Activated T-cell treated with anti-CD3 and anti-CD28 coated beads for 48 hours (primary cell): ENCODE measurements at regions not wholly inside any gene's neighbourhood (a gene's known extent, or its start where the extent isn't known, plus 50 kb on each side); places are given as distances from the start of the nearest gene placed in this dataset.
"Not testable (repeated sequence)": the region's sequence is repeated elsewhere in the genome, so short reads cannot be mapped to it uniquely, and the experiment has no call there.

ENCODE experiments used
- DNase-seq: peaks from one replicate; pipeline ENCODE4 v3.0.0-alpha.2; 2020; ENCODE audit warnings: low read depth

- DNase-seq: no peak
These were observed 127.8 kb upstream of the CCDC180 start for GRCh38 chr9:97179616-97180015.

DNA sequence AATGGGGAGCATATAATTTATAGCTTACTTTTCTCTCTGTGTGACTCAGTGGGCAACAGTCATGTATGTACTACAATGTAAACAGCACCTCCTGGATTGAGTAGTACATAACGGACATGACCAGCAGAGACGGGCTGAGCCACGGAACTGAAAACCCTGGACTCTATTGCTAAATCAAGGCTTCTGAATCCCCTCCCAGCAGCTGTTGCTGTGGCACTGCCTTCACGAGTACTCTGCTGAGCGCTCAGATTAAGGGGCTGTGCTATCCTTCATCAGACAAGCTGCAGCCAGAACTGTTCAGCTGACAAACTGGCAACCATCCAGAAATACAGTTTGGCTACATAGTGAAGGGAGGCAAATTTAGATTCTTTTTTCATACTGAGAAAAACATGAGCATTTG lies 131.3 kb upstream of the CCDC180 start:
- no peak for DNase-seq

GRCh38 chr9:97168174-97168573 lies 129.2 kb upstream of the CTSV start:
- not testable (repeated sequence) for DNase-seq

DNA sequence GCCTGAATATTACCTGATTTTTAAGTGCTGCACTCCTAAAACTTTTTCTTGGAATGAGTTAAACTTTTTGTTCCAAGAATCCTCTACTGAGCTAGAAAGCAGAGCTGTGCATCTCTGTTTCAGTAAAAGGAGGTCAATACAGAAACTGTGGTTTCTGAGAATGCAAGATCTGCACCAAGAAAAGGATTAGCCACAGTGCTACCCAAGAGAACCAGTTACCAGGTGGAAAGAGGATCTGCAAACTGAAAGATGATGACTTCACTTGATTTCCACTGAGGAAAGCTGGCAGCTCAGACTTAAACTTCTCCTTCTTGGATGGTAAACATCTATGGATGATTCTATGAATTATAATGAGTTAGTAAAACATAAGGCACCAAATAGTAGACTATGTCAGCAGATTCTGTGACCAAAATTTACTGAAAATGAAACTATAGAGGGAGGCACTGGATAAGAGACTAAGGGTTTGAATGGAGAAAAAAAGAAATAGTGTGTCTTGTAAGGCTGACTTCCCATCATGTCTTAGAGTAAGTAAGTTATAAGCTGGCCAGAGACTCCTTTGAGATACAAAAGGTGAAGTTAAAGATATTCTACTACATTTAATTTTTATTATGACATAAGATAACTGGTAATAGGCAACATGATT lies 127.7 kb upstream of the CTSV start:
- DNase-seq: not testable (repeated sequence)

DNA sequence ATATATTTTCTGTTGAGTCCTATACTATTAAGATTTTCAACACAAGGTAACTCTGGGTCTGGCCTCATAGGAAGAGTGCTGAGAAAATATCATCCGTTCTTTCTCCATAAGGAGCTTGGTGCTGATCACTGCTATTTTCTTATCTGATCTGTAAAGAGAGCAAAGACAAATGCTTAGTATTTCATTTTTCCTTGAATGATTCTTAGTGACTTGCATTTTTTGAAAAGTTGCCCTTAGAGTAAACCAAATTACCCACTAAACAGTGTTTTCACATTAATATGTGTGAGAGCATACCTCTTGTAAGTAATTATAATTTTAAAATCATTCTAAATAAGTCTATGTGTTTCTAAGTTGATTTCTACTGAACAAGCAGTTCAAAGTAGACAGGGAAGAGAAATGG lies 121.3 kb upstream of the CTSV start:
- DNase-seq: no peak

- DNase-seq: not testable (repeated sequence)
These were observed 119.8 kb upstream of the CTSV start for GRCh38 chr9:97158722-97159121.

DNA sequence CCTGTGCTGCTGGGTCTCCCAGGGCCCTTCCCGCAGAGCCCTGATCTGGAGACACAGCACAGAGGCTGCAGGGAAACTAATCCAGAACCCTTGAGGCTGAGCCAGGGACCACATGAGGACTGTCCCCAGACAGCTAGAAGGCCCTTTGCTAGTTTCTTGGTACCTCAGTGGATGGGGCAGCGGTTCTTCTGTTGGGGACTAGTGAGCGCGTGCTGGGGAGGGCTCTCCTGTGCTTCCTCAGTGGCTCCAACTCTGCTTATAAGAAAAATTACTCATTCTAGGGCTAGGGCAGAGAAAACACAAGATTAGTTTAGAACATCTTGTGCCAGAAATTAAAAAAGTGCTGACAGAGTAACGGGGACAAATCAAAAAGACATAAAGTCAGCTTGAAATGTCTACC lies 116.5 kb upstream of the CTSV start:
- not testable (repeated sequence) for DNase-seq

DNA sequence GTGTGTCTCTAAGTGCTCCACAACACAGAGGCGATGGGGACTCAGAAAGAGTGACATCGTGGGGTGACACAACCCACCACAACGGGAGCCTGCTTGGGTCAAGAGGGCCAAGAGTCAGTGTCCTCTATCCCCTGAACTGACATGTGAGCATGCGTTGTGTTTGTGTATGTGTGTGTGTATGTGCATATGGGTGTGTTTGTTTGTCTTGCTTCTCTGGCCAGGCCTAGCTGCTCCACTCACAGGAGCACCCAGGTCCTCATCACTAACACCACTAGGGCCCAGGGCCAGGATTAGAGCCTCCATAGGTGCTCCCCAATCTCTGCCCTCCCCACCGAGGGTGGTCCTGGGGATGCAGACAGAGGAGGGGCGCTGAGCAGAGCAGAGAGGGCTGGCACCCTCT lies 115.0 kb upstream of the CTSV start:
- DNase-seq: no peak

GRCh38 chr9:97153160-97153559 lies 114.2 kb upstream of the CTSV start:
- not testable (repeated sequence) for DNase-seq

DNA sequence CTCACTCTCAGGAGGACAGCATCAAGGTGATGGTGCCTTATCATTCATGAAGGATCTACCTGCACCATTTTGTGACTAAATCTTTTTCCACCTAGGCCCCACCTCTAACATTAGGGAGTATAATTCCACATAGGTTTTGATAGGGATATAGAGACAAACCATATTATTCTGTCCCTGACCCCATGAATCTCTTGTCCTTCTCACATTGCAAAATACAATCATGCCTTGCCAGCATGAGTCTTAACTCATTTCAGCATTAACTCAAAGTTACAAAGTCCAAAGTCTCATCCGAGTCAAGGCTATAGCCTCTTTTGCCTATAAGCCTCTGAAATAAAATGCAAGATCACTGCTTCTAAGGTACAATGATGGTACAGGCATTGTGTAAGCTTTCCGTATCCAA lies 111.5 kb upstream of the CTSV start:
- DNase-seq: not testable (repeated sequence)

- DNase-seq: not testable (repeated sequence)
These were observed 109.5 kb upstream of the CTSV start for GRCh38 chr9:97148428-97148827.

DNA sequence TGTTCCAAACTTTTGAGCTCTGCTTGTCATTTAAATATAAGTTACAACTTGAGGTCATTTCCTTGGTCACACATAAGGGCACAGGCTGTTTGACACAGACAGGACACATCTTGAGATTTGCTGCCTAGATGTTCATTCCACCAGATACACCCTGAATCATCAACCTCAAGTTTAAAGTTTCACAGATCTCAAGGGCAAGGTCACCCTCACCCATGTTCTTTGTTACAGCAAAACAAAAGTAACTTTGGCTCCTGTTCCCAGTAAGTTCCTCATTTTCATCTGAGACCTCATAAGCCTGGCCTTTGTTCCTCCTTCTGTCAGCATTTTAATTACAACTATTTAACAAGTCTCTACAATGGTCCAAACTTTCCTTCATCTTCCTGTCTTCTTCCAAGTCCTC lies 106.7 kb upstream of the CTSV start:
- DNase-seq: not testable (repeated sequence)

DNA sequence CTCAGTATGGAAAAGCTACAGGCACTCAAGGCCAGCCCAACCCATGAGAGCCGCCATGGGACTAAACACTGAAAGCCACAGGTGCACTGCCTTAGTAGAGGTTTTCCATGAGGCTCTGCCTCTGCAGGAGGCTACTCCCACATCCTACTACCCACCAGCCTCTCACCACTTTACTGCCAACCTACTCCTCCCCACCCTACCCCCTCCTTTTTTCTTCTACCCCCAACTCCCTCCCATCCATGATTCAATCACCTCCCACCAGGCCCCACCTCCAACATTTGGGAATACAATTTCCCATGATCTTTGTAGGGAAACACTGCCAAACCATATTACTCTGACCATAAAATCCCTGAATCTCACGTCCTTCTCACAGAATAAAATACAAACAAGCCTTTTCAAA lies 101.6 kb upstream of the CTSV start:
- no peak for DNase-seq

GRCh38 chr9:97136421-97136820 lies 97.5 kb upstream of the CTSV start:
- no peak for DNase-seq

GRCh38 chr9:97133966-97134365 lies 95.0 kb upstream of the CTSV start:
- not testable (repeated sequence) for DNase-seq

DNA sequence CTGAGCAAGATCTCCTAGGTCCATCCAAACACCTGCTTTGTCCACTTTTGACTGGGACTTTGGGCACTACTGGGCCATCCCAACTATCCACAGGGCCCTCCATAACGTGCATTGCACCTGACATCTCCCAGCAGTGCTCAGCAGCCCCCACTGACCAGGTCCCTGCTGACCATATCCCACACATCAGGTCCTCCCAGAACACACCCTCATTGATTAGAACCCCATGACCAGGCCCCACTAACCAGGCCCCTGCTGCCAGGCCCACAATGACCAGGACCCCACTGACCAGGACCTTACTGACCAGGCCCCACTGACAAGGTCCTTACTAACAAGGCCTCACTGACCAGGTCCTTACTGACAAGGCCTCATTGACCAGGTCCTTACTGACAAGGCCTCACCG lies 93.9 kb upstream of the CTSV start:
- DNase-seq: no peak

DNA sequence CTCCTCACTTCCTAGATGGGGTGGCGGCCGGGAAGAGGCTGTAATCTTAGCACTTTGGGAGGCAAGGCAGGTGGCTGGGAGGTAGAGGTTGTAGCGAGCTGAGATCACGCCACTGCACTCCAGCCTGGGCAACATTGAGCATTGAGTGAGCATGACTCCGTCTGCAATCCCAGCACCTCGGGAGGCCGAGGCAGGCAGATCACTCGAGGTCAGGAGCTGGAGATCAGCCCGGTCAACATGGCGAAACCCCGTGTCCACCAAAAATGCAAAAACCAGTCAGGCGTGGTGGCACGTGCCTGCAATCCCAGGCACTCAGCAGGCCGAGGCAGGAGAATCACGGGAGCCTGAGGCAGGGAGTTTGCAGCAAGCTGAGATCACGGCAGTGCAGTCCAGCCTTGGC lies 91.9 kb upstream of the CTSV start:
- DNase-seq: not testable (repeated sequence)

DNA sequence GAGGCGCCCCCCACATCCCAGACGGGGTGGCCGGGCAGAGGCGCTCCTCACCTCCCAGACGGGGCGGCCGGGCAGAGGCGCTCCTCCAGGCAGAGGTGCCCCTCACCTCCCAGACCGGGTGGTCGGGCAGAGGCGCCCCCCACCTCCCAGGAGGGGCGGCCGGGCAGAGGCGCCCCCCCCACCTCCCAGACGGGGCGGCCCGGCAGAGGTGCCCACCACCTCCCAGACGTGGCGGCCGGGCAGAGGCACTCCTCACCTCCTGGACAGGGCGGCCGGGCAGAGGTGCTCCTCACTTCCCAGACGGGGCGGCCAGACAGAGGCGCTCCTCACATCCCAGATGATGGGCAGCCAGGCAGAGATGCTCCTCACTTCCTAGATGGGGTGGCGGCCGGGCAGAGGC lies 91.4 kb upstream of the CTSV start:
- DNase-seq: not testable (repeated sequence)

- DNase-seq: no peak
These were observed 90.0 kb upstream of the CTSV start for GRCh38 chr9:97128919-97129318.

DNA sequence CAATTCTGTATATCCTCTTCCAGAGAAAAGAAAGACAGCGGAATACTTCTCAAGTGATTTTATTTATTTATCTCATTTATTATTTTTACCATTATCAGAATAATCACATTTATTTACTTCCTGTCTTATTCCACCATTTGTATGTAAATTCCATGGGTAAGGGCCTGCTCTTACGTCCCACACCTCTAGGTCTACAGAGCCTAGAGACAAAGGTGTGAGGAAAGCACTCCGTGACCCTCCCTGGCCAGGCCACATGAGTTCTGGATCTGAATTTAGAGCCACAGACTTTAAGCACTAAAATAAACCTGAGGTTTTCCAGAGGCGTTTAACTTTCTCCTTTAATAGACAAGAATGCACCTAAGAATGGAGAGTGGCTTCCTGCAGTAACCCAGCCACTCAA lies 85.3 kb upstream of the CTSV start:
- no peak for DNase-seq

DNA sequence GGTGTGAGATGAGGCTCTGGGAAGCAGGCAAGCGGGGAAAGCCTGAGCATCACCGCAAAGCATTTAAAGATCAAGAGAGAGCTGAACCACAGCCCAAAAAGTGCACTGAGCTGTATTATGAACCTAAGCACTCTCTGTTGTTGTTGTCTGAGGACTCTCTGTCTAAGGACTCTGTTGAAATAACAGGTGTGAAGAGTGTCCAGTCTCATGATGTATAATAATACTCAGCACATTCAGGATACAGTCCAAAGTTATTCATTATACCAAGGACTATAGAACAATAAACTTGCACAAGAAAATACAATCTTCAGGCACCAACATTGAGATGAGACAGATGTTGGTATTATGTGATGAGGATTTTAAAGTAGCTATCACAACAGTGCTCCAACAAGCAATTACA lies 71.8 kb upstream of the CTSV start:
- no peak for DNase-seq

DNA sequence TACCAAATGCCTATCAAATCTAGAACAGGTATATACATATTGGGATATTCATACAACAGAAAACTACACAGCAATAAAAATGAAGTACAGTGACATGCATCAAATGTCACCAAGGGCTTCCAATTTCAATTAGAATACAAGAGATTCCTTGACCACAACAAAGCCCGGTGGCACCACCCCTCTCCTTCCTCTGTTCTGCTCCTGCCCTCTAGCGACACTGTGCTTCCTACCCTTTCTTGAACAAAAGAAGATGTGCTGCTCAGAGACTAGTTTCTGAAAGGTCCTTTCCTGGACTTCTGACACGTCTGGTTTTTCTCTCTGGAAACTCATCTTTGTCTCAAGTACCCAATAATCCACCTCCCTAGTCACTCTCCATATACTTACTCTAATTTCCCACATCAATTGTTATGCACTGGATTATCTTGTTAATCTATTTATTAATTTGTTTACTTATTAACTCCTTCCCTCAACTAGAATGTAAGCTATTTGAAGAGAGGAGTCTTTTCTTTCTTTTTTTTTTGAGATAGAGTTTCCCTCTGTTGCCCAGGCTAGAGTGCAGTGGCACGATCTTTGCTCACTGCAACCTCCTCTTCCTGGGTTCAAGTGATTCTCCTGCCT lies 70.4 kb upstream of the CTSV start:
- DNase-seq: peak; percentile 17

DNA sequence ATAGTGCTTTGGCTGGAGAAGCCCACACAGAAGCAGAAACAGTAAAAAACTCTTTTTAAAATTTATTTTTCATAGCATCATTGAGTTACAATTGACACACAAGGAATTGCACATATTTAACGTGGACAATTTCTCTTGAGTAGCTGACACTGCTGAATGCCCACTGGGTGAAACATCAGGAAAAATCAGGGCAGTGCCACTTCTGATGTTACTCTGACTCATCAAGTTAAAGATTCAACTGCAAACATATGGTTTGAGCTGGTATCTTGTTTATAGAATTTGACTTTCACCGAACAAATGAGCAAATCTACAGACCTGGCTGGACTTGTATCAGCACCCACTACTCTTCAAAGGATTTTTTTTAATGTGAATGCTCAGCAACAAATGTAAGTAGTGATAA lies 66.3 kb upstream of the CTSV start:
- DNase-seq: not testable (repeated sequence)
